ENCODE measurements at regions not wholly inside any gene's neighbourhood (a gene's known extent, or its start where the extent isn't known, plus 50 kb on each side); places are given as distances from the start of the nearest gene placed in this dataset.

- no peak for ATAC-seq
- no peak for TF ChIP-seq ZFP30 (CRISPR knock-in tag; IDR thresholded peaks at IDR 0.05)
- no peak for TF ChIP-seq PPARA (CRISPR knock-in tag; IDR thresholded peaks at IDR 0.05; ENCODE audit: borderline replicate concordance)
- TF ChIP-seq OSR1 (CRISPR knock-in tag; IDR thresholded peaks at IDR 0.05) = no peak
- no peak for TF ChIP-seq PATZ1 (CRISPR knock-in tag; IDR thresholded peaks at IDR 0.05; ENCODE audit: borderline replicate concordance)
- TF ChIP-seq ARNTL (CRISPR knock-in tag; IDR thresholded peaks at IDR 0.05; ENCODE audit: borderline replicate concordance, low read depth) = no peak
- no peak for TF ChIP-seq CSDC2 (CRISPR knock-in tag; IDR thresholded peaks at IDR 0.05)
Observed at GRCh38 chr15:93789441-93789840, 441.9 kb upstream of the MCTP2 start.

- TF ChIP-seq PPARA (CRISPR knock-in tag; IDR thresholded peaks at IDR 0.05; ENCODE audit: borderline replicate concordance) (no peak), ZNF565 (CRISPR knock-in tag; conservative IDR thresholded peaks at IDR 0.05; ENCODE audit: low read depth) (no peak), TSHZ2 (CRISPR knock-in tag; IDR thresholded peaks at IDR 0.05) (no peak), ARNTL (CRISPR knock-in tag; IDR thresholded peaks at IDR 0.05; ENCODE audit: borderline replicate concordance, low read depth) (no peak), RARB (CRISPR knock-in tag; IDR thresholded peaks at IDR 0.05) (no peak)
Observed at GRCh38 chr15:93780073-93780472, 451.3 kb upstream of the MCTP2 start.

GRCh38 chr15:93779341-93779740 is 452.0 kb upstream of the MCTP2 start:
- TF ChIP-seq PPARA (CRISPR knock-in tag; IDR thresholded peaks at IDR 0.05; ENCODE audit: borderline replicate concordance) = no peak
- TF ChIP-seq ZNF565 (CRISPR knock-in tag; conservative IDR thresholded peaks at IDR 0.05; ENCODE audit: low read depth) = no peak
- no peak for TF ChIP-seq ZFP3 (CRISPR knock-in tag; IDR thresholded peaks at IDR 0.05)
- TF ChIP-seq POU6F1 (CRISPR knock-in tag; IDR thresholded peaks at IDR 0.05; ENCODE audit: borderline replicate concordance, low read depth) = no peak
- no peak for TF ChIP-seq ARNTL (CRISPR knock-in tag; IDR thresholded peaks at IDR 0.05; ENCODE audit: borderline replicate concordance, low read depth)
- TF ChIP-seq ZNF70 (CRISPR knock-in tag; IDR thresholded peaks at IDR 0.05) = no peak
- no peak for TF ChIP-seq ISL1 (CRISPR knock-in tag; IDR thresholded peaks at IDR 0.05)
- no peak for TF ChIP-seq PATZ1 (CRISPR knock-in tag; IDR thresholded peaks at IDR 0.05; ENCODE audit: borderline replicate concordance)
- TF ChIP-seq GLIS3 (CRISPR knock-in tag; IDR thresholded peaks at IDR 0.05) = no peak
- TF ChIP-seq TCF4 (CRISPR knock-in tag; IDR thresholded peaks at IDR 0.05; ENCODE audit: borderline replicate concordance) = no peak
- no peak for TF ChIP-seq CSRNP3 (CRISPR knock-in tag; IDR thresholded peaks at IDR 0.05)
- no peak for ATAC-seq

More at GRCh38 chr15:93780073-93780472, 451.3 kb upstream of the MCTP2 start:
- no peak for ATAC-seq

GRCh38 chr15:93771196-93772030 is 459.9 kb upstream of the MCTP2 start:
- TF ChIP-seq RARB (CRISPR knock-in tag; IDR thresholded peaks at IDR 0.05) = no peak
- ATAC-seq = no peak
